A549 (cell line): ENCODE measurements at regions not wholly inside any gene's neighbourhood (a gene's known extent, or its start where the extent isn't known, plus 50 kb on each side); places are given as distances from the start of the nearest gene placed in this dataset.

Experiments used
- ATAC-seq, 2 experiments: fragments of 200-7000 bp in 1 of 2; fragments of >200 bp in 1 of 2; cut with Nextera tagmentation in 1 of 2; cut with Tn5 transposase in 1 of 2; 3 replicates each; pipeline versions ENCODE4 v1.8.0 to v1.9.1; 2018 to 2020; ENCODE audit warnings: mild to moderate bottlenecking in 1 of 2, moderate library complexity in 1 of 2
- CTCF ChIA-PET: fragments of 300-600 bp; sonication (Branson Sonifier 250); formaldehyde crosslinking; extraction: SDS; loops from one replicate; lab custom pipeline; 2021; ENCODE audit warnings: antibody characterized with exemption, inconsistent platforms; lab: Yijun Ruan, JAX
- POLR2A ChIA-PET: fragments of 350-600 bp; formaldehyde crosslinking; extraction: SDS; loops from one replicate; lab custom pipeline; 2021; ENCODE audit warnings: antibody characterized with exemption, inconsistent platforms; lab: Yijun Ruan, JAX
- DNase-seq, 2 experiments: peaks; one replicate each; pipeline versions ENCODE4 v3.0.0 to v3.0.0-alpha.2; 2011 to 2016; ENCODE audit warnings: low read depth in 1 of 2, low spot score in 1 of 2
- FAIRE-seq: peaks from 2 replicates; lab custom pipeline; 2011; peaks lifted over from hg19 to GRCh38; lab: Jason Lieb, UNC
- H3K27ac ChIP-seq, 2 experiments: fragments of >200 bp; sonication (Bioruptor Twin); formaldehyde crosslinking; 3 replicates each; pipeline ENCODE4 v1.5.1; 2016 to 2017
- H3K4me1 ChIP-seq: fragments of >200 bp; sonication (Bioruptor Twin); formaldehyde crosslinking; 3 replicates; pipeline ENCODE4 v1.6.1; 2016
- H3K4me2 ChIP-seq: fragments of >200 bp; sonication (Bioruptor Twin); formaldehyde crosslinking; 3 replicates; pipeline ENCODE4 v1.6.1; 2016
- H3K4me3 ChIP-seq: fragments of >200 bp; sonication (Bioruptor Twin); formaldehyde crosslinking; 3 replicates; pipeline ENCODE4 v1.5.1; 2016
- H3K9me3 ChIP-seq: fragments of >200 bp; sonication (Bioruptor Twin); formaldehyde crosslinking; 3 replicates; pipeline ENCODE4 v1.6.1; 2016
- BHLHE40 ChIP-seq: IDR thresholded peaks from 2 replicates; pipeline ENCODE4 v1.6.1; 2012; ENCODE audit warnings: low read depth, low read length, inconsistent platforms
- CBX2 ChIP-seq: fragments of 200-600 bp; sonication (generic); IDR thresholded peaks from 2 replicates; pipeline ENCODE4 v1.6.1; 2016; ENCODE audit warnings: low read depth, mild to moderate bottlenecking, borderline replicate concordance
- CBX8 ChIP-seq: fragments of 200-600 bp; sonication (generic); IDR thresholded peaks from 2 replicates; pipeline ENCODE4 v1.6.1; 2016
- CHD2 ChIP-seq: fragments of 150-350 bp; IDR thresholded peaks from 2 replicates; pipeline ENCODE4 v1.6.1; 2014; ENCODE audit warnings: low read length; ENCODE audit not compliant: partially characterized antibody
- E2F6 ChIP-seq: IDR thresholded peaks from 2 replicates; pipeline ENCODE4 v1.6.1; 2012; ENCODE audit warnings: low read depth, borderline replicate concordance
- EHMT2 ChIP-seq: fragments of 200-600 bp; sonication (generic); IDR thresholded peaks from 2 replicates; pipeline ENCODE4 v1.6.1; 2016; ENCODE audit warnings: antibody characterized with exemption, low read depth, mild to moderate bottlenecking, moderate library complexity
- EP300 ChIP-seq, 2 experiments: fragments of >200 bp; sonication (Bioruptor Twin); formaldehyde crosslinking; IDR thresholded peaks; 2 replicates in 1 of 2; 3 replicates in 1 of 2; pipeline ENCODE4 v1.6.1; 2016 to 2017
- FOSL2 ChIP-seq, 2 experiments: fragments of 450-650 bp in 1 of 2; fragments of >200 bp in 1 of 2; sonication (Bioruptor Twin) in 1 of 2; formaldehyde crosslinking; IDR thresholded peaks; 2 replicates each; pipeline versions ENCODE4 v1.5.0 to v1.6.1; 2016 to 2020; ENCODE audit warnings: mild to moderate bottlenecking in 1 of 2, moderate library complexity in 1 of 2
- FOXS1 ChIP-seq: fragments of 250-450 bp; sonication (Bioruptor Pico); IDR thresholded peaks from 2 replicates; pipeline ENCODE4 v1.5.0; 2020; ENCODE audit warnings: mild to moderate bottlenecking, moderate library complexity
- HDAC2 ChIP-seq: fragments of 200-600 bp; sonication (generic); IDR thresholded peaks from 2 replicates; pipeline ENCODE4 v1.6.1; 2016
- HES2 ChIP-seq: fragments of >200 bp; sonication (Bioruptor Twin); formaldehyde crosslinking; IDR thresholded peaks from 2 replicates; pipeline ENCODE4 v1.6.1; 2016
- HOXA7 ChIP-seq: fragments of 250-450 bp; sonication (Bioruptor Pico); IDR thresholded peaks from 2 replicates; pipeline ENCODE4 v1.5.0; 2020; ENCODE audit warnings: mild to moderate bottlenecking, moderate library complexity
- JUN ChIP-seq, 2 experiments: fragments of >200 bp; sonication (Bioruptor Twin); formaldehyde crosslinking; IDR thresholded peaks; 2 replicates in 1 of 2; 3 replicates in 1 of 2; pipeline ENCODE4 v1.6.1; 2016 to 2017
- MAZ ChIP-seq: fragments of 150-350 bp; IDR thresholded peaks from 2 replicates; pipeline ENCODE4 v1.6.1; 2014; ENCODE audit warnings: antibody characterized with exemption, low read depth, low read length, borderline replicate concordance
- NFE2L2 ChIP-seq: fragments of 150-350 bp; conservative IDR thresholded peaks from 2 replicates; pipeline ENCODE4 v1.6.1; 2014; ENCODE audit warnings: low read length
- NR3C1 ChIP-seq: fragments of >200 bp; sonication (Bioruptor Twin); formaldehyde crosslinking; IDR thresholded peaks from 3 replicates; pipeline ENCODE4 v1.6.1; 2017
- PBX3 ChIP-seq: IDR thresholded peaks from 2 replicates; pipeline ENCODE4 v1.6.1; 2012
- PHF8 ChIP-seq: fragments of 200-600 bp; sonication (generic); IDR thresholded peaks from 2 replicates; pipeline ENCODE4 v1.6.1; 2016; ENCODE audit warnings: low read depth, mild to moderate bottlenecking, antibody characterized with exemption, moderate library complexity, borderline replicate concordance
- POLR2A ChIP-seq: IDR thresholded peaks from 2 replicates; pipeline ENCODE4 v1.6.1; 2012; ENCODE audit warnings: mild to moderate bottlenecking, low read length
- POLR2AphosphoS2 ChIP-seq: conservative IDR thresholded peaks from 2 replicates; pipeline ENCODE4 v1.6.1; 2012; ENCODE audit warnings: low read length, improper control_type of control experiment, inconsistent platforms
- RAD21 ChIP-seq, 2 experiments: fragments of >200 bp in 1 of 2; sonication (Bioruptor Twin) in 1 of 2; formaldehyde crosslinking in 1 of 2; IDR thresholded peaks in 1 of 2; conservative IDR thresholded peaks in 1 of 2; 2 replicates in 1 of 2; 3 replicates in 1 of 2; pipeline ENCODE4 v1.6.1; 2012 to 2018; ENCODE audit warnings: inconsistent platforms in 1 of 2
- REST ChIP-seq: fragments of 200-600 bp; sonication (generic); IDR thresholded peaks from 2 replicates; pipeline ENCODE4 v1.6.1; 2016; ENCODE audit warnings: antibody characterized with exemption, mild to moderate bottlenecking, moderate library complexity
- ZC3H11A ChIP-seq: fragments of 450-650 bp; IDR thresholded peaks from 2 replicates; pipeline ENCODE4 v1.6.1; 2014; ENCODE audit warnings: antibody characterized with exemption, mild to moderate bottlenecking
- ZNF302 ChIP-seq: fragments of 250-450 bp; sonication (Bioruptor Pico); IDR thresholded peaks from 2 replicates; pipeline ENCODE4 v1.9.0; 2021; ENCODE audit warnings: inconsistent platforms, mild to moderate bottlenecking, moderate library complexity
- ZSCAN20 ChIP-seq: fragments of 250-450 bp; sonication (Bioruptor Pico); IDR thresholded peaks from 2 replicates; pipeline ENCODE4 v1.8.0; 2022; ENCODE audit warnings: mild to moderate bottlenecking, moderate library complexity
- WGBS: methylation state at CpG from one replicate; pipeline ENCODE4 v1.1.6; 2017; ENCODE audit errors: missing lambda C conversion rate; 5-methylcytosine and 5-hydroxymethylcytosine counted together

GRCh38 chr10:88185830-88186229, 322.4 kb downstream of the PTEN start:
- Histone ChIP-seq H3K4me1 (no peaks in the 10 kb centered on the region), H3K4me3 (no peak overlapping the region), H3K4me2 (no peak overlapping the region), H3K9me3 (no peaks in the 10 kb centered on the region), H3K27ac (no peak overlapping the region)
- ATAC-seq (no peak), FAIRE-seq (no peak), DNase-seq (no peak)
- POLR2A ChIA-PET: no interaction called here
- 49% methylated on average over 2 of the region's 2 CpGs for WGBS
- TF ChIP-seq ZC3H11A: no peak
- no peak for TF ChIP-seq ZNF302 (CRISPR knock-in tag)
- no peak for TF ChIP-seq NR3C1
- TF ChIP-seq CHD2: no peak
- TF ChIP-seq FOXS1: no peak
- TF ChIP-seq NFE2L2: no peak
- TF ChIP-seq MAZ: no peak
- TF ChIP-seq POLR2A: no peak
- CTCF ChIA-PET: interaction anchor here (1.4 to 2.6 kb wide), 2 partner anchors 10 to 203 kb away, joined by 3 to 7 read pairs; no protein-coding TSS in a partner anchor

GRCh38 chr10:88186335-88186734, 322.9 kb downstream of the PTEN start:
- ChIA-PET POLR2A (no interaction called here), CTCF (interaction anchor here (2.6 kb wide), 1 partner anchor 203 kb away, joined by 7 read pairs; no protein-coding TSS in a partner anchor)
- Histone ChIP-seq H3K4me3 (no peak overlapping the region), H3K27ac (no peak overlapping the region), H3K4me2 (no peak overlapping the region), H3K4me1 (no peaks in the 10 kb centered on the region), H3K9me3 (no peaks in the 10 kb centered on the region)
- ATAC-seq: no peak
- no peak for FAIRE-seq
- WGBS: 39% methylated on average over 2 of the region's 2 CpGs
- no peak for TF ChIP-seq POLR2AphosphoS2
- TF ChIP-seq POLR2A: no peak
- no peak for TF ChIP-seq PHF8
- TF ChIP-seq FOSL2 (IDR thresholded peaks at IDR 0.05): no peak
- TF ChIP-seq FOSL2 (CRISPR knock-in tag; IDR thresholded peaks at IDR 0.05): no peak
- TF ChIP-seq REST: no peak
- no peak for TF ChIP-seq HES2
- TF ChIP-seq HOXA7 (CRISPR knock-in tag): no peak
- no peak for TF ChIP-seq CBX8
- no peak for TF ChIP-seq MAZ
- TF ChIP-seq E2F6: no peak
- DNase-seq: no peak

- 55% methylated on average over 2 of the region's 2 CpGs for WGBS
- no peak overlapping the region for H3K27ac ChIP-seq
- H3K4me2 ChIP-seq: no peak overlapping the region
- DNase-seq (no peak), FAIRE-seq (no peak), ATAC-seq (no peak)
- TF ChIP-seq CHD2: no peak
- no peak overlapping the region for H3K4me3 ChIP-seq
- POLR2A ChIA-PET: no interaction called here
- no peaks in the 10 kb centered on the region for H3K4me1 ChIP-seq
- CTCF ChIA-PET: interaction anchor here (2.0 to 2.6 kb wide), 2 partner anchors 117 to 202 kb away, joined by 4 to 7 read pairs; no protein-coding TSS in a partner anchor
- no peaks in the 10 kb centered on the region for H3K9me3 ChIP-seq
Measured at GRCh38 chr10:88187472-88187871, 324.0 kb downstream of the PTEN start.

GRCh38 chr10:88190123-88190522, 326.7 kb downstream of the PTEN start:
- Histone ChIP-seq H3K4me3 (no peak overlapping the region), H3K9me3 (no peaks in the 10 kb centered on the region), H3K27ac (no peak overlapping the region), H3K4me2 (no peak overlapping the region), H3K4me1 (no peaks in the 10 kb centered on the region)
- FAIRE-seq (no peak), DNase-seq (no peak), ATAC-seq (no peak)
- ChIA-PET POLR2A (no interaction called here), CTCF (no interaction called here)
- 52% methylated on average over 2 of the region's 2 CpGs for WGBS
- TF ChIP-seq E2F6 (no peak), EHMT2 (no peak), HDAC2 (no peak), BHLHE40 (no peak), EP300 (IDR thresholded peaks at IDR 0.05) (no peak), POLR2A (no peak), ZC3H11A (no peak), CBX8 (no peak), PBX3 (no peak), JUN (IDR thresholded peaks at IDR 0.05) (no peak), ZSCAN20 (no peak), CBX2 (no peak), HOXA7 (CRISPR knock-in tag) (no peak), RAD21 (conservative IDR thresholded peaks at IDR 0.05 in 1 of 2, IDR thresholded peaks at IDR 0.05 in 1 of 2) (no peak), ZNF302 (CRISPR knock-in tag) (no peak)
